HG03135 (cell line): ENCODE measurements at regions not wholly inside any gene's neighbourhood (a gene's known extent, or its start where the extent isn't known, plus 50 kb on each side); places are given as distances from the start of the nearest gene placed in this dataset.

Source experiments
- ATAC-seq: cut with Tn5 transposase; IDR thresholded peaks from one replicate; pipeline ENCODE4 v1.9.1; 2021; ENCODE audit warnings: mild to moderate bottlenecking, moderate library complexity; ENCODE audit not compliant: unreplicated experiment

DNA sequence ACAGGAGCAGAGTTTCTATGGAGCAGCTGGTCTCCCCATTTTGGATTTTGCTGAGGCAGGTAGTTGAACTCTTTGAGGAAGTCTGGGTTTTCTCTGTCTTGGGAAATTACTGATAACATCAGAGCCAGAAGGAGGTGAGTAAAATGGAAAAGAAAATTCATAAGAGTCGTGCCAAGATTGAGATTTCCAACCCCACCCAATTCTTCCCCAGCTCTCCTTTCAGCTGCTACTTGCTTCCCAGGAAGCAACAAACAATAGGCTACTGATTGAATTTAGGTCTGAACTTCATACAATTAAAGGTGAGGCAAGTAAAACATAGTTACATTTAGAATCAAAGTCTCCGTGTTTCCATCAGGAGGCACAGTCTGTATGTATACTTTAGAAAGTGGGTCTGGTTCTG, 54.6 kb upstream of the EOLA2 start:
- no peak for ATAC-seq

DNA sequence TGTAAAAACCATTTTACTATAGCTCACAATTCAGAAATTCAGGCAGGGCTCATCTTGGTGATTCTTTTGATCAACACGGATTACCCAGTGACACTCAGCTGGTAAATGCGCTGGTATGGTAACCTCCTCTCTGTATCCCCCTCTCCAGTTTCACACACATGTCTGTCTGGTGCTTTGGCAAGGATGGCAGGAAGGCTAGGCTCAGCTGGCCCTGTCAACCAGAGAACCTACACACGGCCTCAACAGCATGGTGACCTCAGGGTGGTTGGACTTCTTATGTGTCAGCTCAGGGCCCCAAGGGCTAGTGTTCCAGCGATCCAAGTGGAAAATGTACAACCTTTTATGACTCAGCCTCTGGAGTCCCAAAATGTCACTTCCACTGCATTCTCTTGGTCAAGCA, 55.7 kb upstream of the EOLA2 start:
- no peak for ATAC-seq

DNA sequence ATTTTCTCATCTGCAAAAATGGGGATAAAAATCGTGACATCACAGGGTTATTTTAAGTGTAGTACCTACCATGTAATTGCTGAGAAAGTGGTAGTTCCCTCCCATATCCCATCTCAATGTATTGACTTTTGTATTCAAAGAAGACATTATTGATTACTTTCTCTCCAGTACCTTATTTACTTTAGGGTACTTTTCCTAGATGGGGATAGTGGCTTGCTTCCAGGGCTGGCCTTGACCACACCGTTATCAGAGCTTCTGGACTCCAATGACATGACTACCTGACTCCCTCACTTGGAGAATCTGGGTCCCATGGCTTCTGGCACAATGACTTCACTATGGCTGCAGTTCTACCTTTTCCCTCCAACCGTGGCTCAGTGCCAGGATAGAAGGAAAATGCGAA, 58.2 kb upstream of the EOLA2 start:
- ATAC-seq = no peak

DNA sequence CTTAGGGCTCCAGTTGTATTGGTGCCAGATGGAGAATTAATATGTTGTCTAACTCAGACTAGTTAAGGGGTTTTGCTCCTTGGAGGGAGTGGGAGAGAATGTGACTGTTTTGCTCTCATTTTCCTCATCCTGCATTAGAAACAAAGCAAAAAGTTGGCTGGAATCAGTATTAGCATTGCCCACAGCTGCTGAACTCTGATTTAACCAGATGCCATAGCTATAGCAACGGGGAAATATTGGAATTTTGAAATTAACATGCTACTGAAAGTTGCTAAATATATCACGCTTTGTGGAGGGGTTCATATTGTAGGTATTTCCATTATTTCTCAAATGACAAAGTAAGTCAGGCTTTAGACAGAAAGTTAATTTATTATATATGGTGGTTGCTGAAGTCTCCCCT, 66.7 kb upstream of the EOLA2 start:
- ATAC-seq = no peak

DNA sequence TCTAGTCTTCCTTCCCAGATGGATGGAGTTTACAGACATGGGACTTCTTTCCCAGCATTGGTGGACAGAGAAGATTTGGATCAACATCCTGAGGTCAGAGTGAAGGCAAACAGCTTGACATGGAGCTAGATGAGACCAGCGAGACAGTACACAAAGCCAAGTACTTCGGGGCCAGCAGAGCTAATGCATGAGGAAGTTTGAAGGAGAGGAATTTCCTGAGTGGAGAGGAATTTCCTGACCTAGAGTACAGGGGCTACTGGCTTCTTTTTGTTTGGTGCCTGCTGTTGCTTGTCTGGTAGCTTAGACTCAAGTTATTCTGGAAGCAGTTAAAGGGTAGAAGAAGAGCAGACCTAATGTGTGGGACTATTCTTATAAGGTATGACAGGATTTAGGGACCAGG, 69.1 kb upstream of the EOLA2 start:
- ATAC-seq = no peak

DNA sequence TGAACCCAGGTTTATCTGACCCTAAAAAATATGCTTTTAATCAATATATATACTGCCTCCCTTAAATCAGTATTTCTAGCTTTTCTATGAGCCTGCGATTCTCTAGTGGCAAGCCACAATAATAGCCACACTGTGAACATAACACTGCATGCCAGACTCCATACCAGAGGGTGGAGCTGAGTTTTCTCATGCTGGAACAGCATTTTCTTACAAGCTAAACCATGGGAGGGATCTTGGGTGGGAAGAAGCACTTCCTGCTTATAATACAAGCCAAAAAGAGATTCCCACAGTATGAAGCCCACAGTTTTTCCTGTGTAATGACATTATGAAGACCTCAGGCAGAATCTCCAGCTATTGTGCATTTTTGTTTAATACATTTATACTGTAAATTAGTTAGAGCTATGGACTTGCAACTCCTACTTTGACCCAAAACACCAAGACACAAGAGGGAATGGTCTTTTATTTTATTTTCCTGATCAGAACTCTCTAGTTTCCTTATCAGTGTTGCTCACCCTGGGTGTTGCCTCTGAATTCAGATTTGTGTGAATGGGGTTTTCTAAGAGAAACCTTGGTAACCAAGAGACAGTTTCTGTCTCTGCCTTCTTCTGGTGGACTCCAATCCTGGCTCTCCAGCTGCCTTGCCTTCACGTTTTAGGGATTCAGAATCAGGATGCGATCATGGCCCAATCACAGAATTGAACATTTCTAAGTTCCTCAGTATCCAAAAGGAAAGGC, 74.5 kb upstream of the EOLA2 start:
- ATAC-seq = no peak

DNA sequence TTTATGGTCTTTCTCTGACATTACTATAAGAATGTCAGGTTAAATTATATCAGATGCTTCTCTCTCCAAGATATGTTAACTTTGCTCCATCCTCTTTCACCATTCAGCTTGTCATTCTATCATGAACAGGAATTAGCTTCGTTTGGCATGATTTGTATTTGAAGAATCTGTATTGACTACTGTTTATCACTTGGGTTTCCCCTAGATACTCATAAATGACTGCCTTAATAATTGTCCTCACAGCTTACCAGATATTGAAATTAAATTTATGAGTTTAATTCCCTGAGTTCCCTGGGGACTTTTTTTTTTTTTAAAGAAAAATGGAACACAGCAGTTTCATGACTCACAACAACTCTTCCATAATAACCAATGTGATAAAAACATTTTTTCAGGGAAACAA, 76.2 kb upstream of the EOLA2 start:
- no peak for ATAC-seq

DNA sequence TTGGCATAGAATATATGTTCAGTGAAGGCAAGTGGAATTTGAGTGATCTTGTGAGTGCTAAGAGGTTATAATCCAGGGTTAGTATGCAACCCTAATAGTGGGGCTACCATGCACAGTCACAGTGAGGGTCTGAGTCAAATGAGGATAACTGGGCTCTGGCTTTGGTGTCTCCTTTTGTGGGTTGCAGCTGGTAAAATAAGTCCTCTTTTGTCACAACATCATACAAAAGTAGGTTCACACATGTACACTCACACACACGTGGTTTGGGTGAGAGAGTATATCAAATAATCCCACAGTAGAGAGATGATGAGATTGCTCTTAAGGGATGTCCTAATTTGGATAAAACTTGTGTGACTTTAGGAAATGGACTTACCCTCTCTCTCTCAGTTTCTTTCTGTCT, 79.6 kb upstream of the EOLA2 start:
- no peak for ATAC-seq

DNA sequence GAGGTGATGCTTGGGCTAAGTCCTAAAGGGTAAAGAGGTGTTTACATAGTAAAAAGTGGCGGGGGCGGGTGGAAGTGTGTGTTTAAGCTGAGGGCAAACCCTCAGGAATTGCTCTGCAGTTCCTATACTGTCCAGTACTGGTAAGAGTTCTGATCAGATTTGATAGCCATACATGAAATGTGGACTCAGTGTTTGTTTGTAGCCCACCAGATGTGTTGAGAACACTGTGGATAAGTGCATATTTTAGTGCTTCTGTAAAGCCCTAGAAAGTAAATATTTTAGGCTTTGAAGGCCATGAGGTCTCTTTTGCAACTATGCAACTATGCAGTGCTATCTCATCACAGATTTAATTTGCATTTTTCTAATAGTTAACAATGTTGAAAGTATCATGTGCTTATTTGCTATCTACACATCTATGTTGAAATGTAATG, 80.7 kb upstream of the EOLA2 start:
- ATAC-seq = no peak

DNA sequence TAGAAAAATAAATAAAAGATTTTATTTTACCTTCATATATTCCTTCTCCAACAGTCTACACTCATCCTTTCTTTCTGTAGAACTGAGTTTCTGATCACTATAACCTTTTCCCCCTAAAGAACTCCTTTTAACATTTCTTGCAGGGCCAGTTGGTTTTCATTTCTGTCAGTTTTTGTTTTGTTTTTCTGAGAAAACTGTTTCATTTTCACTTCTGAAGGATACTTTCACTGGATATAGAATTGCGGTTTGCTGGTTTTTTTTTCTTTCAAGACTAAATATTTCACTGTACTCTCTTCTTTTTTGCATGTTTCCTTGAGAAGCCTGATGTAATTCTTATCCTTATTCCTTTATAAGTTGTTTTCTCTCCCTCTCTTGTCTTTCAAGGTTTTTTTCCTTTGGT, 90.4 kb upstream of the EOLA2 start:
- no peak for ATAC-seq

DNA sequence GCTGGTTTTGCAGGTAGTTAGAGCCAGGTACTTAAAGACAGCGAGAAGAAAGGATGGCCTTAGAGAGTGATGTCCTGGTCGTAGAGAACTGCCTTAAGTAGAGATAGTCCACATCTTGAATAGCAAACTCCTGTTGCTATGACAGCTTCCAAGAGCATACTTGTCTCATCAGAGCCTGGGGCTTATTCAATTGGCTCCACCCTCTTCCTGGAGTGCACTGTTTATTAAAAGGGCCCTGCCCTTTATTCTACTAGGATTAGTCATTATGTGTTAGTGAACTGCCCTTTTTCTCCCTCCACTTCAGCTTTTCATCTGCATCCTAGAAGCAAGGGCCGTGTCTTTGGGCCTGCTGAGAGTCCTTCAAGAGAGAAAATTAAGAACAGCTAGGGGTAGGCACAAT, 94.5 kb upstream of the EOLA2 start:
- ATAC-seq = no peak

DNA sequence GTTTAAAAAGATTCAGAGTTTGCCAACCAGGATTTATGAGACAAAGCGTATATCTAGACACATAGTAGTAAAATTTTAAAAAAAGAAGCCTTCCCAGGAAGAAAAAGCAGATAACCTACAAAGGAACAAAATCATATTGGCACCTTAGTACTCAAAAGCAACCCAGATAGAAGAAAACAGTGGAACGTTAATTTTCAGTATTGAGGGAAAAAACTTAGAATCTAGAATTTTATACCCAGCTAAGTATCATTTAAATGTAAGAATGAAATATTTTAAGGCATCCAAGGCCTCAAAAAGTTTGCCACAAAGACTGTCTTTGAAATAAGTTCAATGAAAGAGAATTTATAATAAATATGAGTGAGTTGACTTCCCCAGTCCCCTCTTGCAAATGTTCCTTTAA, 96.5 kb upstream of the EOLA2 start:
- no peak for ATAC-seq

DNA sequence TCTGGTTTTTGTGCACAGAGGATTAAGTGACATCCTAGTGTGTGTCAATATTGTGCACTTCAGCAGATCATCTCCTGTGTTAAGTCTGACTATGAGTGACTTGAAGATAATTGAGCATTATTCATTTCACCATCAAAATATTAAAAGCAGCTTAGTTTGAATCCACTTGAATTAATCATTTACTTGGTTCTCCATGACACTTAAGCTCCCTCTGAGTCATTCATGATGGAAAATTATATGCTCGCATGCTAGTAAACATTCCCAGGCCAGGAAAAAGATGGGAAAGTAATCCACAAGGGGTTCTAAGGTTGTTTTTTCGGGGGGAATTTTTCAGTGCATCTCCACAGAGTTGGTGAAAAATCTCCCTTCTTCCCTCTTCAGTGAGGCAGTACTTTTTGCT, 97.2 kb upstream of the EOLA2 start:
- no peak for ATAC-seq

DNA sequence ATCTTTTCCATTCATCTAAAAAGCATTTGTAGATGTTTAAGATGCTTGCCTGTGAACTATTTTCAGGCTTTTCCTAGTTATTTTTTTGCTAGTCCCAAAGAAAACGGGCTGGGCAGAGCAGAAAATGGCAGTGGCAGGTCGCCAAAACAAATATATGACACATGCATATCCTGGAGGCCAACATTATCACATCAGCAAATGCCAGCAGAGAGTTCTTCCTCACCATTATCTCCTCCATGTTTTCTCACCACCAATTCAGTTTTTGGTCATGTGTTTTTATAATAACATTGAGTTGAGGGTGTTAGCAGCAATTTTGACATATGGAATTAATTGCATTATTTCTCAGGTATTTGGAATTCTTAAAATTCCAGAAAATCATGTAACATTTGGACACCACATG, 97.9 kb upstream of the EOLA2 start:
- ATAC-seq = no peak

DNA sequence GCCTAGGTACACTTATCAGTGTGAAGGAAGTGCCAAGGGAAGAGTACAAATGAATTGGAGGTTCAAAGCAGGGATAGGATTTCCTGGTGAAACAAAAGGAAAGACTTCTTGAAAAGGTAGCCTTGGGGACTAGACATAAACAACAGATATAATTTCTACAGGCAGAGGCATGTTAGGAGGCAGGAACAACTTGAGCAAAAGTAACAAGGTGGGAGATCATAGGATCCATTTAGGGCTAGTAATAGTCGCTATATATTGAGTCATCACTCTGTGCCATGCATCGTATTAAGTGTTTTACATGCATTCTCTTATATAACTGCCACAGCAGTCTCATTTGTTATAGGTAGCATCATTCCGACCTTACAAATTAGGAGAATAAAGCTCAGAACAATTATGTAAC, 98.3 kb upstream of the EOLA2 start:
- ATAC-seq = no peak

DNA sequence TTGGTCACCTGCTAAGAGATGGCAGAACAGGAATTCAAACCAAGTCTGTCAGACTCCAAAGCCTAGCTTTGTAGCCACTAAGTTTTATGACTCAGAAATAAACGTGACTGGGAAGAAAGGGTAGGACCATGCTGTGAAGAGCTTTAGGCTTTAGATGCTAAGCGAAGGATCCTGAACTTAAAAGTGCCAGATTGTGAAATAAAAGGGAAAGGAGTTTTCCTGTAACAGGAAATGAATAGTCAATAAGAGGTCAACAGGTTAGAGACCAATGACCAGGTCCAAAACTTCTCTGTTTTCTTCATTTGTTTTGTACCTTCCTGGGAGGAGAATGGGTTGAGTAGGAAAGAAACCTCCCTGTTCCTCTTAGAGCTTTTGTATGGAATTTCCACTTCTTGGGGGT, 98.8 kb upstream of the EOLA2 start:
- ATAC-seq = no peak

DNA sequence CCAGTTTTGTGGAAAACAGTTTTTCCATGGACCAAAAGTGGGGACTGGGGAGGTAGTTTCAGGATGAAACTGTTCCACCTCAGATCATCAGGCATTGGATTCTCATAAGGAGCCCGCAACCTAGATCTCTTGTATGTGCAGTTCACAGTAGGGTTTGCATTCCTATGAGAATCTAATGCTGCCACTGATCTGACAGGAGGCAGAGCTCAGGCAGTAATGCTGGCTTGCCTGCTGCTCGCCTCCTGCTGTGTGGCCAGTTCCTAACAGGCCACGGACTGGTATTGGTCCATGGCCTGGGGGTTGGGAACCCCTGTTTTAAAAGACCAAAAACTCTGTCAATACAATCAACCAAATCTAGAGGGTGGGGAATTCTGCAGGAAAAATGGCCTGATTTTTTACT, 100.0 kb upstream of the EOLA2 start:
- no peak for ATAC-seq

DNA sequence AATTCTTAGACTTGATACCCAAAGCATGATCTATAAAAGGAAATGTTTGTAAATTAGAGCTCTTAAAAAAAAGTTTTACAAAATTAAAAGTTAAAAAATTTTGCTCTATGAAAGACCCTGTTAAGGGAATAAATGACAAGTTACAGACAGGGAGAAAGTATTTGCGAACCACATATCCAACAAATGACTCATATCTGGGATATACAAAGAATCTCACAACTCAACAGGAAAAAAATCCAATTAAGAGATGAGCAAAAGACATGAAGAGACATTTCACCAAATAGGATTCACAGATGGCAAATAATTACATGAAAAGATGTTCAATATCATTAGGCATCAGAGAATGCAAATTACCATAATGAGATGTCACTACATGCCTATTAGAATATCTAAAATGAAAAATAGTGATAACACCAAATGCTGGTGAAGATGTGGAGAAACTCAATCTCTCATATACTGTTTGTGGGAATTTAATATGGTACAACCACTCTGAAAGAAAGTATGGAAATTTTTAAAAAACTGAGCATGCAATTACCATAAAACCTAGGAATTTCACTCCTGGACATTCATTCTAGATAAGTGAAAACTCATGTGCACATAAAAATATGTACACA, 100.8 kb upstream of the EOLA2 start:
- ATAC-seq = no peak

DNA sequence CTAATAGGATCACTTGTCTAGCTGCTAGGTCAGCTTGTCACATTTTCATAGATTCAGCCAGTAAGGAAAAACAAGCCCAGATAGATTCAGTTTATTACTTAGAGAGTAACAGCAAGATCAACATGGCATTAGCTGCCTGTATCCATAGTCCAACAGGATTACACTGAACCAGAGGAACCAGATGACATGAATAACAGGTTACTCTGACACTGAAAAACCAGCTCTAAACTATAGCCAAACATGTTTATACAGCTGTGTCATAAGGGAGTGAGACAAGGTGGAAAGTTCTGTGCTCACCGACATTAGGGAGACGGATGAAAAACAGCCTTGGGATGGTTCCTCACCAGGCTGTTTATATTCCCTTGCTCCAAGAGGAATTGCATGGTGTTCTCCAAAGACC, 102.9 kb upstream of the EOLA2 start:
- ATAC-seq = no peak

DNA sequence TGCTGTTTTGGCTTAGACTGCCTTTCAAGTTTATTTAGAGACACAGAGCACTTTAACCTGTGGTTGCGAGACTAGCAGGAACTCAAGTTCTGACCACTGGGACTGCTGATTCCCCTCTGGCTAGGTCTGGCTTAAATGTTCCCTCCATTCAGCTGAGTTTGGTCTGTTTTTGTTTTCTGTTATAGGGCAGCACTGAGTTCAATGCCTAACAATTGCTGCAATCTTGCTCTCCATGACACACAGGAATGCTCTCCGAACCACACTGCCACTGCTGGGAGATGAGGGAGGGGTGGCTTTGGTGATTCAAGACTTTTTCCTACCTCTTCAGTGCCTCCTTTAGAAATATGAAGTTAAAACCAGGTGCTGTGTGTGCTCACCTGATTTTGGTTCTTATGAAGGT, 106.3 kb upstream of the EOLA2 start:
- no peak for ATAC-seq

DNA sequence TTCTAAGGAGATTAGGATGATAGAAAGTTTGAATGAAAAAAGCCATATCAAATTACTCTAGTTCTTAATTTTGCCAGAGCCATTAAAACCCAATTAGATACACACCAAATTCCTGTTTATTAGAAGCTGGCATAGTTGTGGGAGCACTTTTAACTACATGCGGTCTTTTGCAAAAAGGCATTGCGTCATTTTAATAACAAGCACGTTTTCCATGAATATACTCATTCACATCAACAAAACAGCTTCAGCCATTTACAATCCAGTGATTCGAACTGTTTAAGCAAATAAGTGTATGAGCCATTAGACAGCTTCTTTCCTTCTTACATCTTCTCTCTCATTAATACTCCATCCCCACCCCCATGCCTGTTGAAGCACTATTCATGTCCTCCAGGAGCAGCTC, 109.5 kb upstream of the EOLA2 start:
- ATAC-seq = no peak

DNA sequence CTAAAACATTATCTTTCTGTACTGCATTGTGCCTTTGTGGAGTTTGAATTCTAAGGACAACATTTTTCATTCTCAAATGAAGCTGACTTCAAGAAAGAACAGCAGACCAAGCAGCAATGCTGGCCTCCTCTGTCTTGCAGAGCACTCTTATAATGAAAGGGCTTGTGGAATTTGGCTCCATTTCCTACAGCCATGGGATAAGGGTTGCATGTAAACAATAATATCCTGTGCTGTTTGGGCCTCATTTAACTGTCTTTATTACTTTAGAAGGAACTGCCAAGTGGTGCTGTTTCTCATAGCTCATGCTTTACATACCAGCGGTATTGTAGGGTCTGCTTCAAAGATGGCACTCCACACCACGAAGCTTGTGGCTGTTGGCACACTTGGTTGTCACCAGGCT, 111.4 kb upstream of the EOLA2 start:
- no peak for ATAC-seq

DNA sequence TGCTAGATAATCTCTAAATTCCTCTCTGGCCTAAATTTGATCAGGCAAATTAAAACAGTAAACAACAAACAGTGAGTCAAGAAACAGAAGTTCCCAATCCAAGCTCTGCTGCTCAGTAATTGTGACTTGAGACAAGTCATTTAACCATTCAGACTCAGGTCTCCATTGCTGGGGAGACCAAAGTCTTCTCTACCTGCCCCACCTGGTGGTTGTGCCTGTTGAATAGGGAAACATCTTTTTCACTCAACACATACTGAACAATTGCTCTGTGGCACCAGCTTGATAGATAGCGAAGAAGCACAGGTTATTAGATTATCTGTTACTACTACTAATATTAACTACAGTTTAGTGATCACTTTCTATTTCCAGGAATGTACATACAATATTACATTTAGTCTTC, 112.1 kb upstream of the EOLA2 start:
- no peak for ATAC-seq
